ENCODE measurements at regions not wholly inside any gene's neighbourhood (a gene's known extent, or its start where the extent isn't known, plus 50 kb on each side); places are given as distances from the start of the nearest gene placed in this dataset.

DNA sequence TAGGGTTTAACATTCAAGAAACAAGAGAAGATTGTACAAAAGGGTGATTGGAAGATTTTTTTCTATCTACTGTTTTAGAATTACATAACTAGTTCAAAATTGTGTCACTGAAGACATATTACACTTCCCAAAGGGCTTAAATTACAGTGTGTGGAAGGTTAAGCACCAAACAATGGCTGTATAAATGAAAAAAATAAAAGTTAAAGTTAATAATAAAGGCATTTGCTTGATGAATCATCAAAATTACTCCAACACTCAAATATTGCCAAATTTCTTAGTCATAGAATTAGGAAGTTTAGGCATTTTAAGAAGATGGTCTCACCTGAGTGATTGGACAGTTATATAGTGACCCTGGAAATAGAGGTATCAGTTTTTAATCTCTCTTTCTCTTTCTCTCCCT is 227.6 kb upstream of the CARD18 start:
- ATAC-seq (no peak), DNase-seq (ENCODE audit: low read depth, low spot score) (no peak)
- Histone ChIP-seq H3K79me2 (ENCODE audit: insufficient read depth, low read length) (no peaks in the 10 kb centered on the region), H4K20me1 (ENCODE audit: insufficient read depth) (no peaks in the 10 kb centered on the region), H2AFZ (ENCODE audit: low read depth, low read length, poor library complexity, severe bottlenecking) (no peak overlapping the region), H3K4me1 (ENCODE audit: control insufficient read depth in 1 of 2, insufficient read depth in 2 of 2, low read length in 2 of 2) (no peaks in the 10 kb centered on the region), H3K27ac (ENCODE audit: low read depth, low read length) (no peak overlapping the region), H3K9ac (ENCODE audit: low read length) (no peak overlapping the region), H3K4me2 (ENCODE audit: low read length) (no peak overlapping the region), H3K9me3 (ENCODE audit: control insufficient read depth in 1 of 2, insufficient read depth in 1 of 2, low read depth in 1 of 2, low read length in 2 of 2) (no peaks in the 10 kb centered on the region), H3K4me3 (replicated peaks in 1 of 2; ENCODE audit: low read depth in 1 of 2, low read length in 2 of 2) (no peak overlapping the region), H3K27me3 (ENCODE audit: insufficient read depth, low read length) (no peaks in the 10 kb centered on the region), H3K9me2 (ENCODE audit: insufficient read depth) (no peaks in the 10 kb centered on the region), H3K36me3 (ENCODE audit: control insufficient read depth in 1 of 2, insufficient read depth in 2 of 2, low read length in 2 of 2) (no peaks in the 10 kb centered on the region)
- CTCF ChIA-PET: no interaction called here
- POLR2A ChIA-PET: no interaction called here
- intact Hi-C loops (cut with micrococcal nuclease): no loop called here
- RAD21 ChIA-PET (ENCODE audit: low non-redundant PET in 1 of 2, low total read pairs in 2 of 2, uncharacterized antibody in 2 of 2, unreplicated experiment in 2 of 2): no interaction called here
- BruUV-seq (replicated peaks): no TSS peak
- TF ChIP-seq POLR2A (IDR thresholded peaks at IDR 0.05; ENCODE audit: borderline replicate concordance, extremely low read depth, insufficient read depth, insufficient read length): no peak
- TF ChIP-seq EGR1 (IDR thresholded peaks at IDR 0.05; ENCODE audit: low read depth): no peak
- TF ChIP-seq JUND (IDR thresholded peaks at IDR 0.05): no peak
- no peak for TF ChIP-seq TCF7L2 (IDR thresholded peaks at IDR 0.05; ENCODE audit: borderline replicate concordance, extremely low read depth, insufficient read depth, insufficient read length)
- TF ChIP-seq, protein P1, sequence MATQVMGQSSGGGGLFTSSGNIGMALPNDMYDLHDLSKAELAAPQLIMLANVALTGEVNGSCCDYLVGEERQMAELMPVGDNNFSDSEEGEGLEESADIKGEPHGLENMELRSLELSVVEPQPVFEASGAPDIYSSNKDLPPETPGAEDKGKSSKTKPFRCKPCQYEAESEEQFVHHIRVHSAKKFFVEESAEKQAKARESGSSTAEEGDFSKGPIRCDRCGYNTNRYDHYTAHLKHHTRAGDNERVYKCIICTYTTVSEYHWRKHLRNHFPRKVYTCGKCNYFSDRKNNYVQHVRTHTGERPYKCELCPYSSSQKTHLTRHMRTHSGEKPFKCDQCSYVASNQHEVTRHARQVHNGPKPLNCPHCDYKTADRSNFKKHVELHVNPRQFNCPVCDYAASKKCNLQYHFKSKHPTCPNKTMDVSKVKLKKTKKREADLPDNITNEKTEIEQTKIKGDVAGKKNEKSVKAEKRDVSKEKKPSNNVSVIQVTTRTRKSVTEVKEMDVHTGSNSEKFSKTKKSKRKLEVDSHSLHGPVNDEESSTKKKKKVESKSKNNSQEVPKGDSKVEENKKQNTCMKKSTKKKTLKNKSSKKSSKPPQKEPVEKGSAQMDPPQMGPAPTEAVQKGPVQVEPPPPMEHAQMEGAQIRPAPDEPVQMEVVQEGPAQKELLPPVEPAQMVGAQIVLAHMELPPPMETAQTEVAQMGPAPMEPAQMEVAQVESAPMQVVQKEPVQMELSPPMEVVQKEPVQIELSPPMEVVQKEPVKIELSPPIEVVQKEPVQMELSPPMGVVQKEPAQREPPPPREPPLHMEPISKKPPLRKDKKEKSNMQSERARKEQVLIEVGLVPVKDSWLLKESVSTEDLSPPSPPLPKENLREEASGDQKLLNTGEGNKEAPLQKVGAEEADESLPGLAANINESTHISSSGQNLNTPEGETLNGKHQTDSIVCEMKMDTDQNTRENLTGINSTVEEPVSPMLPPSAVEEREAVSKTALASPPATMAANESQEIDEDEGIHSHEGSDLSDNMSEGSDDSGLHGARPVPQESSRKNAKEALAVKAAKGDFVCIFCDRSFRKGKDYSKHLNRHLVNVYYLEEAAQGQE (IDR thresholded peaks at IDR 0.05; ENCODE audit: low read depth): no peak
- no peak for TF ChIP-seq EZH2phosphoT487 (IDR thresholded peaks at IDR 0.05; ENCODE audit: borderline replicate concordance)
- TF ChIP-seq ZNF274 (IDR thresholded peaks at IDR 0.05; ENCODE audit: low read depth, low read length): no peak
- TF ChIP-seq RAD21 (IDR thresholded peaks at IDR 0.05; ENCODE audit: low read depth): no peak
- TF ChIP-seq CEBPB (IDR thresholded peaks at IDR 0.05; ENCODE audit: low read depth): no peak
- no peak for TF ChIP-seq ZBTB33 (IDR thresholded peaks at IDR 0.05; ENCODE audit: extremely low read depth, insufficient replicate concordance, low read length)
- no peak for TF ChIP-seq POLR2AphosphoS5 (IDR thresholded peaks at IDR 0.05; ENCODE audit: low read depth, low read length)
- no peak for TF ChIP-seq ZFX (IDR thresholded peaks at IDR 0.05)
- no peak for TF ChIP-seq SP1 (IDR thresholded peaks at IDR 0.05; ENCODE audit: low read depth)
- TF ChIP-seq, protein P2, sequence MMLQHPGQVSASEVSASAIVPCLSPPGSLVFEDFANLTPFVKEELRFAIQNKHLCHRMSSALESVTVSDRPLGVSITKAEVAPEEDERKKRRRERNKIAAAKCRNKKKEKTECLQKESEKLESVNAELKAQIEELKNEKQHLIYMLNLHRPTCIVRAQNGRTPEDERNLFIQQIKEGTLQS (IDR thresholded peaks at IDR 0.05): no peak
- no peak for TF ChIP-seq ELF1 (IDR thresholded peaks at IDR 0.05; ENCODE audit: borderline replicate concordance, low read depth)

All from HCT116 (cell line).